OCI-LY7 (cell line): ENCODE measurements at regions not wholly inside any gene's neighbourhood (a gene's known extent, or its start where the extent isn't known, plus 50 kb on each side); places are given as distances from the start of the nearest gene placed in this dataset.
"Not testable (repeated sequence)": the region's sequence is repeated elsewhere in the genome, so short reads cannot be mapped to it uniquely, and the experiment has no call there.

Source experiments
- BruUV-seq: library from RNA; stranded (reverse); fragments of 400-500 nt; replicated peaks from 2 replicates; lab custom pipeline; 2021; lab: Mats Ljungman, UMichigan
- CTCF ChIA-PET: fragments of 300-600 bp; sonication (Branson Sonifier 250); formaldehyde crosslinking; loops from one replicate; lab custom pipeline; 2022; ENCODE audit warnings: antibody characterized with exemption; ENCODE audit not compliant: unreplicated experiment; lab: Charles Lee
- POLR2A ChIA-PET: fragments of 300-600 bp; sonication (Branson Sonifier 250); formaldehyde crosslinking; loops from one replicate; lab custom pipeline; 2022; ENCODE audit warnings: antibody characterized with exemption; lab: Charles Lee
- DNase-seq: peaks from one replicate; pipeline ENCODE4 v3.0.0-alpha.2; 2015; ENCODE audit warnings: low spot score
- H2AFZ ChIP-seq: fragments of 200-600 bp; sonication (generic), shearing (Covaris generic); 2 replicates; pipeline ENCODE4 v1.6.1; 2014; ENCODE audit warnings: mild to moderate bottlenecking, antibody characterized with exemption, low read length, moderate library complexity
- H3K27ac ChIP-seq: fragments of 200-600 bp; sonication (generic); 2 replicates; pipeline ENCODE4 v1.5.1; 2014; ENCODE audit warnings: mixed run types, low read depth, mild to moderate bottlenecking, moderate library complexity, low read length, inconsistent platforms; ENCODE audit not compliant: poor library complexity, severe bottlenecking
- H3K36me3 ChIP-seq: fragments of 200-600 bp; sonication (generic); 2 replicates; pipeline ENCODE4 v1.6.1; 2014; ENCODE audit warnings: mild to moderate bottlenecking, antibody characterized with exemption, low read length, moderate library complexity, mixed read lengths; ENCODE audit not compliant: insufficient read depth
- H3K4me1 ChIP-seq: fragments of 200-600 bp; sonication (generic); 2 replicates; pipeline ENCODE4 v1.5.1; 2014; ENCODE audit warnings: mild to moderate bottlenecking, low read length; ENCODE audit not compliant: insufficient read depth, poor library complexity, severe bottlenecking
- H3K4me2 ChIP-seq: fragments of 200-600 bp; sonication (generic); 2 replicates; pipeline ENCODE4 v1.6.1; 2014; ENCODE audit warnings: mild to moderate bottlenecking, low read length
- H3K4me3 ChIP-seq: fragments of 200-600 bp; sonication (generic); 2 replicates; pipeline ENCODE4 v1.5.1; 2014; ENCODE audit warnings: mild to moderate bottlenecking, low read depth, low read length; ENCODE audit not compliant: poor library complexity, severe bottlenecking
- H3K79me2 ChIP-seq: fragments of 200-600 bp; sonication (generic); 2 replicates; pipeline ENCODE4 v1.6.1; 2016; ENCODE audit warnings: low read depth, mild to moderate bottlenecking, low read length, moderate library complexity, mixed read lengths; ENCODE audit not compliant: insufficient read depth
- H3K9me2 ChIP-seq: fragments of 200-600 bp; sonication (generic); 2 replicates; pipeline ENCODE4 v1.6.1; 2016; ENCODE audit warnings: mild to moderate bottlenecking, low read length, mixed read lengths; ENCODE audit not compliant: insufficient read depth
- H3K9me3 ChIP-seq: fragments of 200-600 bp; sonication (generic); 2 replicates; pipeline ENCODE4 v1.6.1; 2014; ENCODE audit warnings: mild to moderate bottlenecking, mixed run types, low read length, mixed read lengths
- H4K20me1 ChIP-seq: fragments of 200-600 bp; sonication (generic); 2 replicates; pipeline ENCODE4 v1.6.1; 2014; ENCODE audit warnings: mild to moderate bottlenecking, antibody characterized with exemption, low read length, moderate library complexity, mixed read lengths; ENCODE audit not compliant: insufficient read depth
- intact Hi-C: fragments of 100-400 bp; cut with micrococcal nuclease; formaldehyde crosslinking; loops from one replicate; pipeline ENCODE4 v1.10.0; 2022; ENCODE audit not compliant: unreplicated experiment
- TF ChIP-seq, protein P1 (sequence below): fragments of 200-600 bp; sonication (generic); conservative IDR thresholded peaks from 2 replicates; pipeline ENCODE4 v1.5.1; 2014; ENCODE audit warnings: mild to moderate bottlenecking, antibody characterized with exemption, low read length, moderate library complexity, mixed read lengths

DNA sequence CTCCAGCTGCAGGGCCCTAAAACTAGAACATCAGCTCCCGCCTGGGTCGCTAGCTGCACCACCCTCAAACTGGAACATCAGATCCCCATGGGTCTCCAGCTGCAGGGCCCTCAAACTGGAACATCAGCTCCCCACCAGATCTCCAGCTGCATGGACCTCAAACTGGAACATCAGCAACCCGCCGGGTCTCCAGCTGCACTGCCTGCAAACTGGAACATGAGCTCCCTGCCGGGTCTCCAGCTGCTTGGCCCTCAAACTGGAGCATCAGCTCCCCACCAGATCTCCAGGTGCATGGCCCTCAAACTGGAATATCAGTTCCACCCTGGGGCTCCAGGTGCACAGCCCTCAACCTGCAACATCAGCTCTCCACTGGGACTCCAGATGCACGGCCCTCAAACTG, 82.7 kb downstream of the TFRC start:
- H3K9me2 ChIP-seq, DNase-seq, CTCF ChIA-PET, H3K4me2 ChIP-seq, intact Hi-C loops, H3K27ac ChIP-seq, H4K20me1 ChIP-seq, H3K36me3 ChIP-seq, H2AFZ ChIP-seq, H3K9me3 ChIP-seq, H3K79me2 ChIP-seq, BruUV-seq, H3K4me1 ChIP-seq, H3K4me3 ChIP-seq: not testable (repeated sequence)
- POLR2A ChIA-PET, result interaction anchor here (0.7 to 1.1 kb wide), 3 partner anchors 39 to 461 kb away, joined by 3 read pairs; no protein-coding TSS in a partner anchor

DNA sequence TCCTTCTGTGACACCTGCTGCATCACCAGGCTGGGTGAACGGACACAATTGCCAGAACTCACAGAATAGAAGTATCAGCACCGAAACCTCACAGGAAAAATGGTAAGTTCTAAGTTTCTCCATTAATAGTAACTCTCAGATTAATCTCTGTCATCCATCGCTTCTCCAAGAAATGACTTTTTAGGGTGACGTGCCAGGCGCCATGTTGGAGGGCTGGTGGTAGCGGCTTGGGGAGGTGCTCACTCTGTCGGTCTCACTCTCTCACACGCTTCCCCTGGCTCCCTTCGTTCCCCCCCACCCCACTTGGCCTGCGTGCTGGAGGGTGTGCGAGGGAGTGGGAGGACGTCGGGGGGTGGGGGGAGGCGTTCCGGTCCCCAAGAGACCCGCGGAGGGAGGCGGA, 85.6 kb downstream of the TFRC start:
- CTCF ChIA-PET, H3K9me2 ChIP-seq, intact Hi-C loops: not testable (repeated sequence)

DNA sequence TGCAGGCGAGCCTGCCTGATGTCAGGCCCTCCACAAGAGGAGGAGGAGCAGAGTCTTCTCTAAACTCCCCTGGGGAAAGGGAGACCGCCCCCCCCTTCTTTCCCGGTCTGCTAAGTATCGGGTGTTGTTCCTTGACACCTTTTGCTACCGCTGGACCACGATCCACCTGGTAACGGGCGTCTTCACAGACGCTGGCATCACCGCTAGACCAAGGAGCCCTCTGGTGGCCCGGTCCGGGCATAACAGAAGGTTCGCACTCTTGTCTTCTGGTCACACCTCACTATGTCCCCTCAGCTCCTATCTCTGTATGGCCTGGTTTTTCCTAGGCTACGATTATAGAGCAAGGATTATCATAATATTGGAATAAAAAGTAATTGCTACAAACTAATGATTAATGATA, 86.0 kb upstream of the TNK2 start:
- TF ChIP-seq, protein P1, sequence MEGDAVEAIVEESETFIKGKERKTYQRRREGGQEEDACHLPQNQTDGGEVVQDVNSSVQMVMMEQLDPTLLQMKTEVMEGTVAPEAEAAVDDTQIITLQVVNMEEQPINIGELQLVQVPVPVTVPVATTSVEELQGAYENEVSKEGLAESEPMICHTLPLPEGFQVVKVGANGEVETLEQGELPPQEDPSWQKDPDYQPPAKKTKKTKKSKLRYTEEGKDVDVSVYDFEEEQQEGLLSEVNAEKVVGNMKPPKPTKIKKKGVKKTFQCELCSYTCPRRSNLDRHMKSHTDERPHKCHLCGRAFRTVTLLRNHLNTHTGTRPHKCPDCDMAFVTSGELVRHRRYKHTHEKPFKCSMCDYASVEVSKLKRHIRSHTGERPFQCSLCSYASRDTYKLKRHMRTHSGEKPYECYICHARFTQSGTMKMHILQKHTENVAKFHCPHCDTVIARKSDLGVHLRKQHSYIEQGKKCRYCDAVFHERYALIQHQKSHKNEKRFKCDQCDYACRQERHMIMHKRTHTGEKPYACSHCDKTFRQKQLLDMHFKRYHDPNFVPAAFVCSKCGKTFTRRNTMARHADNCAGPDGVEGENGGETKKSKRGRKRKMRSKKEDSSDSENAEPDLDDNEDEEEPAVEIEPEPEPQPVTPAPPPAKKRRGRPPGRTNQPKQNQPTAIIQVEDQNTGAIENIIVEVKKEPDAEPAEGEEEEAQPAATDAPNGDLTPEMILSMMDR, result peak; percentile 50
- CTCF ChIA-PET, H4K20me1 ChIP-seq, H3K4me1 ChIP-seq, H3K9me3 ChIP-seq, H3K9me2 ChIP-seq, H3K36me3 ChIP-seq, H3K27ac ChIP-seq, H2AFZ ChIP-seq, H3K79me2 ChIP-seq, BruUV-seq, H3K4me3 ChIP-seq, POLR2A ChIA-PET, H3K4me2 ChIP-seq: not testable (repeated sequence)
- peak; percentile 59 for DNase-seq
- intact Hi-C loops, result loop anchor here (5.0 kb wide), 2 partner anchors 142 to 247 kb away; no protein-coding TSS in a partner anchor

More for the DNA sequence above, 85.6 kb downstream of the TFRC start:
- H3K4me1 ChIP-seq, H3K79me2 ChIP-seq, H2AFZ ChIP-seq, H3K4me3 ChIP-seq, H3K9me3 ChIP-seq, H3K27ac ChIP-seq, DNase-seq, H3K4me2 ChIP-seq, H3K36me3 ChIP-seq, BruUV-seq, POLR2A ChIA-PET, H4K20me1 ChIP-seq: not testable (repeated sequence)

DNA sequence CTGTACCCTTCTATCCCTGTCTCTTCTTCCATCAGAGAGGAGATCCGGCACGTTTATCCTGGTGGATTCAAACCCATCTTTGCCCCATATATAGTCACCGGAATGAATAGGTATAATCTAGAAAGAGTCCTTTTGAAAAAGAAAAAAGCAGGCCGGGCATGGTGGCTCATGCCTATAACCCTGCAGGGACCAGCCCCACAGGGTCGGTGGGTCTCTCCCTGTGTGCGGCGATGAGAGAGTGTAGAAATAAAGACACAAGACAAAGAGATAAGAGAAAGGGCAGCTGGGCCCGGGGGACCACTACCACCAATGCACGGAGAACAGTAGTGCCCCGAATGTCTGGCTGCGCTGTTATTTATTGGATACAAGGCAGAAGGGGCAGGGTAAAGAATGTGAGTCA, 85.3 kb upstream of the TNK2 start:
- H3K4me2 ChIP-seq, BruUV-seq, H3K4me3 ChIP-seq, DNase-seq, H3K36me3 ChIP-seq, H3K9me2 ChIP-seq, H3K79me2 ChIP-seq, H2AFZ ChIP-seq, H3K27ac ChIP-seq, H3K9me3 ChIP-seq, POLR2A ChIA-PET, H3K4me1 ChIP-seq, H4K20me1 ChIP-seq, CTCF ChIA-PET: not testable (repeated sequence)
- intact Hi-C loops, result loop anchor here (5.0 kb wide), 2 partner anchors 141 to 246 kb away; no protein-coding TSS in a partner anchor

DNA sequence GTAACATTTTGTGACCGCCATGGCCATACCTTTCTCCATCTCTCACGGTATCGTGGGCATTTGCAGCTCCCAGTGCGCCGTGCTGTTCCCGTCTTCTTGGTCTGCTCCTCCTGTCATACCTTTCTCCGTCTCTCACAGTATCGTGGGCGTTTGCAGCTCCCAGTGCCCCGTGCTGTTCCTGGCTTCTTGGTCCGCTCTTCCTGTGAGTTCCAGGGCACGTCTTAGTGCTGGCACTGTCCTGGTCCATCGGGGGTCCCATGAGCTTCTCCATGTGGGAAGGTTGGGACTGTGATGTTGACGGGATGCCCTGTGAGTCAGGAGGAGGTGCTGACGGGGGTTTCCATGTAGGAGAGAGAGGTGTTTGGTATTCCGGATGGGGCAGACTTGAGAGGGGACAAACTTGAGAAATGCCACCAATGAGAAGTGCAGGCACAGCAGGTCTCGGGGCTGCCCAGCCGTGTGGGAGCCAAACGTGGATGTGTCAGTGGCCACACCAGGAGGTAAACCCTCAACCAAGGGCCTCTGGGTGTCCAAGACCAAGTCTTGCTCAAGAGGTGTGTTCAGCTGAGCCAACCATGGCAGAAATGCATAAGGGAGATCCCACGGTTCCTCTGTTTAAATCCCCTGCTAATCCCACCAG, 84.7 kb upstream of the TNK2 start:
- DNase-seq, BruUV-seq, H3K27ac ChIP-seq, H2AFZ ChIP-seq, H3K9me2 ChIP-seq, H3K4me1 ChIP-seq, POLR2A ChIA-PET, H3K79me2 ChIP-seq, H3K4me3 ChIP-seq, H4K20me1 ChIP-seq, H3K36me3 ChIP-seq, H3K9me3 ChIP-seq, H3K4me2 ChIP-seq, CTCF ChIA-PET: not testable (repeated sequence)
- intact Hi-C loops, result loop anchor here (5.0 kb wide), 2 partner anchors 141 to 246 kb away; no protein-coding TSS in a partner anchor

DNA sequence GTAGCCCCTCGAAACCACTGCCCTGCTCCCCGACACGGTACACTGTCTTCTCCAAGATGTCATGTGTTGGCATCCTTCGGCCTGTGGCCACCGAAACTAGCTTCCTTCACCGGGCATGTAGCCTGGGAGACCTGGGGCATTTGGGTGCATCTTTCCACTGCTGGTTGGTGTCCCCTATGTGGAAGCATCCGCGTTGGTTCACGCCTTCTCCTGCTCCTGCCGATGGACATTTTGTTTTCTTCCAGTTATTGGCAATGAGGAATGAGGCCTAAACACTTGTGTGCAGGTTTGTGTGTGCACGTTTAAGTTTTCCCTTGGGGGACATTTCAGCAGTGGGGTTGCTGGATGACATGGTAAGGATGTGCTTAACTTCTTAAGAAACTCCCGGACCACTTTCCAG, 83.6 kb upstream of the TNK2 start:
- H3K27ac ChIP-seq, H3K4me1 ChIP-seq, H3K4me2 ChIP-seq, DNase-seq, H3K79me2 ChIP-seq, H2AFZ ChIP-seq, H3K4me3 ChIP-seq, H3K9me3 ChIP-seq, BruUV-seq, H3K9me2 ChIP-seq, CTCF ChIA-PET, H3K36me3 ChIP-seq, H4K20me1 ChIP-seq, POLR2A ChIA-PET: not testable (repeated sequence)
- intact Hi-C loops, result loop anchor here (5.0 kb wide), 2 partner anchors 140 to 245 kb away; no protein-coding TSS in a partner anchor
